ENCODE measurements at regions not wholly inside any gene's neighbourhood (a gene's known extent, or its start where the extent isn't known, plus 50 kb on each side); places are given as distances from the start of the nearest gene placed in this dataset.

- Histone ChIP-seq H3K79me1 (ENCODE audit: insufficient read depth, low read depth, low read length, poor library complexity, severe bottlenecking) (no peaks in the 10 kb centered on the region), H4K5ac (ENCODE audit: insufficient read length, low read depth, low read length) (no peak overlapping the region), H2AFZ (ENCODE audit: low read length) (no peak overlapping the region), H3K9ac (ENCODE audit: extremely low read depth, insufficient read length, low read length) (no peak overlapping the region), H2BK12ac (ENCODE audit: insufficient read length, low read depth, low read length) (no peak overlapping the region), H3K23me2 (ENCODE audit: insufficient read length, low read depth, low read length, poor library complexity, severe bottlenecking) (no peaks in the 10 kb centered on the region), H3K27ac (ENCODE audit: insufficient read length, low read depth, low read length) (no peak overlapping the region), H2BK120ac (ENCODE audit: low read depth, low read length, poor library complexity, severe bottlenecking) (no peak overlapping the region), H4K91ac (ENCODE audit: insufficient read length, low read depth, low read length) (no peak overlapping the region), H3T11ph (ENCODE audit: low read length) (no peak overlapping the region), H3K4ac (ENCODE audit: low read depth, low read length) (no peak overlapping the region), H3K56ac (ENCODE audit: insufficient read length, low read depth, low read length) (no peak overlapping the region), H3K79me2 (ENCODE audit: insufficient read depth, low read length) (no peaks in the 10 kb centered on the region), H2AK5ac (ENCODE audit: insufficient read length, low read length) (no peak overlapping the region), H3K14ac (ENCODE audit: insufficient read depth, low read length) (no peak overlapping the region), H3K27me3 (ENCODE audit: insufficient read depth, low read length) (no peaks in the 10 kb centered on the region), H3K23ac (ENCODE audit: insufficient read length, low read depth, low read length) (no peak overlapping the region), H4K8ac (replicated peaks; ENCODE audit: insufficient read length, low read depth, low read length) (no peak overlapping the region), H3K9me3 (ENCODE audit: control insufficient read depth, low read depth, low read length) (no peaks in the 10 kb centered on the region), H4K20me1 (ENCODE audit: control insufficient read depth, insufficient read depth, insufficient read length) (no peaks in the 10 kb centered on the region), H3K4me2 (ENCODE audit: insufficient read depth, insufficient read length, low read length) (no peak overlapping the region), H2BK20ac (ENCODE audit: low read depth, low read length, poor library complexity, severe bottlenecking) (no peak overlapping the region), H2BK5ac (ENCODE audit: insufficient read length, low read length) (no peak overlapping the region), H2BK15ac (ENCODE audit: low read depth, low read length) (no peak overlapping the region), H3K4me1 (ENCODE audit: insufficient read depth, low read length) (no peaks in the 10 kb centered on the region), H3K18ac (ENCODE audit: insufficient read length, low read depth, low read length) (no peak overlapping the region)
- Mint-ChIP-seq H3K9me3 (no peaks in the 10 kb centered on the region), H3K4me1 (no peaks in the 10 kb centered on the region), H3K36me3 (ENCODE audit: insufficient read depth in 1 of 3, low read depth in 3 of 3) (no peaks in the 10 kb centered on the region), H3K27ac (no peak overlapping the region), H3K4me3 (no peak overlapping the region), H3K27me3 (ENCODE audit: low read depth) (no peaks in the 10 kb centered on the region)
- no peak for TF ChIP-seq CTCF (conservative IDR thresholded peaks at IDR 0.05)
- DNase-seq: no peak
Observed at GRCh38 chr4:57588557-57588956, 478.4 kb upstream of the IGFBP7 start.
